K562 (cell line): ENCODE measurements at regions not wholly inside any gene's neighbourhood (a gene's known extent, or its start where the extent isn't known, plus 50 kb on each side); places are given as distances from the start of the nearest gene placed in this dataset.

Source experiments
- DMBX1 ChIP-seq: fragments of 250-450 bp; sonication (Bioruptor Pico); IDR thresholded peaks from 2 replicates; pipeline ENCODE4 v1.8.0; 2022; ENCODE audit warnings: inconsistent platforms, mild to moderate bottlenecking, moderate library complexity, borderline replicate concordance
- EZH2 ChIP-seq: IDR thresholded peaks from 2 replicates; pipeline ENCODE4 v1.6.1; 2012; ENCODE audit warnings: low read depth, mild to moderate bottlenecking, inconsistent platforms, low read length, borderline replicate concordance
- GTF2F1 ChIP-seq: IDR thresholded peaks from 2 replicates; pipeline ENCODE4 v1.6.1; 2011; ENCODE audit warnings: low read depth, low read length, improper control_type of control experiment
- KHSRP ChIP-seq: fragments of 450-650 bp; IDR thresholded peaks from 2 replicates; pipeline ENCODE4 v1.6.1; 2017
- KLF16 ChIP-seq: IDR thresholded peaks from 2 replicates; pipeline ENCODE4 v1.6.1; 2016; ENCODE audit warnings: antibody characterized with exemption
- MED1 ChIP-seq: sonication (generic); formaldehyde crosslinking; IDR thresholded peaks from 2 replicates; pipeline ENCODE4 v1.8.1; 2023; ENCODE audit warnings: missing genetic modification reagents, borderline replicate concordance
- NRF1 ChIP-seq, 2 experiments: fragments of 450-650 bp; IDR thresholded peaks in 1 of 2; conservative IDR thresholded peaks in 1 of 2; 2 replicates each; pipeline ENCODE4 v1.6.1; 2014; ENCODE audit warnings: mild to moderate bottlenecking in 2 of 2
- SMC3 ChIP-seq: conservative IDR thresholded peaks from 2 replicates; pipeline ENCODE4 v1.6.1; 2011; ENCODE audit warnings: low read depth, low read length, improper control_type of control experiment; ENCODE audit not compliant: insufficient read depth
- ZNF174 ChIP-seq: fragments of 250-450 bp; sonication (Bioruptor Pico); IDR thresholded peaks from 2 replicates; pipeline ENCODE4 v1.4.0; 2020; ENCODE audit warnings: mild to moderate bottlenecking
- TF ChIP-seq, protein P1 (sequence below): sonication (generic); formaldehyde crosslinking; IDR thresholded peaks from 2 replicates; pipeline ENCODE4 v1.8.0; 2022; ENCODE audit warnings: missing genetic modification reagents, mild to moderate bottlenecking, moderate library complexity, borderline replicate concordance
- TF ChIP-seq, protein P2 (sequence below): fragments of 450-650 bp; formaldehyde crosslinking; IDR thresholded peaks from 2 replicates; pipeline ENCODE4 v1.4.0; 2020; ENCODE audit warnings: mild to moderate bottlenecking, moderate library complexity
- TF ChIP-seq, protein P3 (sequence below), 3 experiments: IDR thresholded peaks in 2 of 3; conservative IDR thresholded peaks in 1 of 3; 2 replicates each; pipeline ENCODE4 v1.5.1; 2011 to 2012; ENCODE audit warnings: low read length in 3 of 3, mild to moderate bottlenecking in 3 of 3, control low read depth in 2 of 3, improper control_type of control experiment in 1 of 3, inconsistent platforms in 1 of 3, low read depth in 1 of 3, mixed read lengths in 1 of 3, moderate library complexity in 1 of 3; ENCODE audit not compliant: insufficient read depth in 2 of 3
- TF ChIP-seq, protein P4 (sequence below), 2 experiments: fragments of 450-650 bp; formaldehyde crosslinking in 1 of 2; IDR thresholded peaks; 2 replicates each; pipeline versions ENCODE4 v1.4.0 to v1.6.1; 2014 to 2020; ENCODE audit warnings: mild to moderate bottlenecking in 2 of 2, borderline replicate concordance in 1 of 2, low read depth in 1 of 2

DNA sequence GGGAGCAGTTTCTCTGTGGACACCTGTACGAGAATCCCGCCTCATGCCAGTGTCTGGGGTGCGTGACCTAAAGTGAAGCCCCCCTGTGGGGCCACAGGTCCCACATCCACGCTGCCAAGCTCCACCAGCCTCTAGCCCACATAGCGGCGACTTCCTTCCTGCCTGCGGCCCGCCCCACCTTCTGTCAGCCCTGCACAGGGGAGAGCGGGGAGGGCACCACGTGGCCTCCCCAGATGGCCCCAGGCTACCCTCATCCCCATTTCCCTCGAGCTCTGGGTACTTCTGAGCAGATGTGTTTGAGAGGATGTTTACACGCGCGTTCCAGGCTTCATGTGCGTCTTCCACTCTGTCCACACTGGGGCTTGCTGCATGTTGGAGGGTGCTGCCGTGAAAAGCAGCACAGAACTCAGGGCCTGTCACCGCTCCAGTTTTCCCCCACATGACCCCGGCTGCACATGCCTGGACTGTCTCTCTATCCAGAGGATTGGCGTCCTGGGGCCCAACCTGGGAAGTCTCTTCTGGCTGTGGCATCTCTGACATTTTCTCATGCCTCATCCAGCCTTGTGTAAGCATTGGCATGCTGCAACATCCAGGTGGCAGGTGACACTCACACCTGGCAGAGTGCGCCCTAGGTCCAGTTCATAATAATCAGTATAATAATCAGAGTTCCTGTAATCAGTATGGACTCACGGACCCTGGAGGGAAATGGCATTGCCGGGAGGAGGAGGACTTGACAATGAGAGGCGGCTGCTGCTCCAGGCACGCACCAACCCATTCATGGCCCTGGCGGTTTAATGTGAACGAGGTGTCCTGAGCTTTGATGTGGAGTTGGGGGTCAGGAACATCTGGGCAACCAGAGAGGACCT lies 146.3 kb upstream of the TWIST2 start:
- TF ChIP-seq ZNF174 (CRISPR knock-in tag) (no peak), NRF1 (conservative IDR thresholded peaks at IDR 0.05 in 1 of 2, IDR thresholded peaks at IDR 0.05 in 1 of 2) (no peak), EZH2 (no peak), GTF2F1 (no peak), KLF16 (no peak), DMBX1 (CRISPR knock-in tag) (no peak), KHSRP (no peak), SMC3 (no peak), MED1 (CRISPR knock-in tag) (no peak)
- TF ChIP-seq, protein P1, sequence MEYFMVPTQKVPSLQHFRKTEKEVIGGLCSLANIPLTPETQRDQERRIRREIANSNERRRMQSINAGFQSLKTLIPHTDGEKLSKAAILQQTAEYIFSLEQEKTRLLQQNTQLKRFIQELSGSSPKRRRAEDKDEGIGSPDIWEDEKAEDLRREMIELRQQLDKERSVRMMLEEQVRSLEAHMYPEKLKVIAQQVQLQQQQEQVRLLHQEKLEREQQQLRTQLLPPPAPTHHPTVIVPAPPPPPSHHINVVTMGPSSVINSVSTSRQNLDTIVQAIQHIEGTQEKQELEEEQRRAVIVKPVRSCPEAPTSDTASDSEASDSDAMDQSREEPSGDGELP (CRISPR knock-in tag) = no peak
- TF ChIP-seq, protein P2, sequence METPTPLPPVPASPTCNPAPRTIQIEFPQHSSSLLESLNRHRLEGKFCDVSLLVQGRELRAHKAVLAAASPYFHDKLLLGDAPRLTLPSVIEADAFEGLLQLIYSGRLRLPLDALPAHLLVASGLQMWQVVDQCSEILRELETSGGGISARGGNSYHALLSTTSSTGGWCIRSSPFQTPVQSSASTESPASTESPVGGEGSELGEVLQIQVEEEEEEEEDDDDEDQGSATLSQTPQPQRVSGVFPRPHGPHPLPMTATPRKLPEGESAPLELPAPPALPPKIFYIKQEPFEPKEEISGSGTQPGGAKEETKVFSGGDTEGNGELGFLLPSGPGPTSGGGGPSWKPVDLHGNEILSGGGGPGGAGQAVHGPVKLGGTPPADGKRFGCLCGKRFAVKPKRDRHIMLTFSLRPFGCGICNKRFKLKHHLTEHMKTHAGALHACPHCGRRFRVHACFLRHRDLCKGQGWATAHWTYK = no peak
- TF ChIP-seq, protein P3, sequence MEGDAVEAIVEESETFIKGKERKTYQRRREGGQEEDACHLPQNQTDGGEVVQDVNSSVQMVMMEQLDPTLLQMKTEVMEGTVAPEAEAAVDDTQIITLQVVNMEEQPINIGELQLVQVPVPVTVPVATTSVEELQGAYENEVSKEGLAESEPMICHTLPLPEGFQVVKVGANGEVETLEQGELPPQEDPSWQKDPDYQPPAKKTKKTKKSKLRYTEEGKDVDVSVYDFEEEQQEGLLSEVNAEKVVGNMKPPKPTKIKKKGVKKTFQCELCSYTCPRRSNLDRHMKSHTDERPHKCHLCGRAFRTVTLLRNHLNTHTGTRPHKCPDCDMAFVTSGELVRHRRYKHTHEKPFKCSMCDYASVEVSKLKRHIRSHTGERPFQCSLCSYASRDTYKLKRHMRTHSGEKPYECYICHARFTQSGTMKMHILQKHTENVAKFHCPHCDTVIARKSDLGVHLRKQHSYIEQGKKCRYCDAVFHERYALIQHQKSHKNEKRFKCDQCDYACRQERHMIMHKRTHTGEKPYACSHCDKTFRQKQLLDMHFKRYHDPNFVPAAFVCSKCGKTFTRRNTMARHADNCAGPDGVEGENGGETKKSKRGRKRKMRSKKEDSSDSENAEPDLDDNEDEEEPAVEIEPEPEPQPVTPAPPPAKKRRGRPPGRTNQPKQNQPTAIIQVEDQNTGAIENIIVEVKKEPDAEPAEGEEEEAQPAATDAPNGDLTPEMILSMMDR (IDR thresholded peaks at IDR 0.05 in 2 of 3, conservative IDR thresholded peaks at IDR 0.05 in 1 of 3; ENCODE audit: insufficient read depth in 2 of 3, low read depth in 1 of 3, low read length in 3 of 3) = no peak
- TF ChIP-seq, protein P4, sequence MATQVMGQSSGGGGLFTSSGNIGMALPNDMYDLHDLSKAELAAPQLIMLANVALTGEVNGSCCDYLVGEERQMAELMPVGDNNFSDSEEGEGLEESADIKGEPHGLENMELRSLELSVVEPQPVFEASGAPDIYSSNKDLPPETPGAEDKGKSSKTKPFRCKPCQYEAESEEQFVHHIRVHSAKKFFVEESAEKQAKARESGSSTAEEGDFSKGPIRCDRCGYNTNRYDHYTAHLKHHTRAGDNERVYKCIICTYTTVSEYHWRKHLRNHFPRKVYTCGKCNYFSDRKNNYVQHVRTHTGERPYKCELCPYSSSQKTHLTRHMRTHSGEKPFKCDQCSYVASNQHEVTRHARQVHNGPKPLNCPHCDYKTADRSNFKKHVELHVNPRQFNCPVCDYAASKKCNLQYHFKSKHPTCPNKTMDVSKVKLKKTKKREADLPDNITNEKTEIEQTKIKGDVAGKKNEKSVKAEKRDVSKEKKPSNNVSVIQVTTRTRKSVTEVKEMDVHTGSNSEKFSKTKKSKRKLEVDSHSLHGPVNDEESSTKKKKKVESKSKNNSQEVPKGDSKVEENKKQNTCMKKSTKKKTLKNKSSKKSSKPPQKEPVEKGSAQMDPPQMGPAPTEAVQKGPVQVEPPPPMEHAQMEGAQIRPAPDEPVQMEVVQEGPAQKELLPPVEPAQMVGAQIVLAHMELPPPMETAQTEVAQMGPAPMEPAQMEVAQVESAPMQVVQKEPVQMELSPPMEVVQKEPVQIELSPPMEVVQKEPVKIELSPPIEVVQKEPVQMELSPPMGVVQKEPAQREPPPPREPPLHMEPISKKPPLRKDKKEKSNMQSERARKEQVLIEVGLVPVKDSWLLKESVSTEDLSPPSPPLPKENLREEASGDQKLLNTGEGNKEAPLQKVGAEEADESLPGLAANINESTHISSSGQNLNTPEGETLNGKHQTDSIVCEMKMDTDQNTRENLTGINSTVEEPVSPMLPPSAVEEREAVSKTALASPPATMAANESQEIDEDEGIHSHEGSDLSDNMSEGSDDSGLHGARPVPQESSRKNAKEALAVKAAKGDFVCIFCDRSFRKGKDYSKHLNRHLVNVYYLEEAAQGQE (IDR thresholded peaks at IDR 0.05; ENCODE audit: borderline replicate concordance) = no peak
- TF ChIP-seq, protein P4 (CRISPR knock-in tag; IDR thresholded peaks at IDR 0.05; ENCODE audit: low read depth) = no peak
